GM21717 (cell line): ENCODE measurements at regions not wholly inside any gene's neighbourhood (a gene's known extent, or its start where the extent isn't known, plus 50 kb on each side); places are given as distances from the start of the nearest gene placed in this dataset.

Experiments
- ATAC-seq: cut with Tn5 transposase; IDR thresholded peaks from one replicate; pipeline ENCODE4 v1.9.1; 2021; ENCODE audit warnings: mild to moderate bottlenecking, moderate library complexity; ENCODE audit not compliant: unreplicated experiment

- ATAC-seq: no peak
Measured at GRCh38 chr13:80571346-80572307, 230.7 kb upstream of the SPRY2 start.

- no peak for ATAC-seq
Measured at GRCh38 chr13:80563439-80563838, 222.5 kb upstream of the SPRY2 start.

GRCh38 chr13:80562433-80563156 is 221.7 kb upstream of the SPRY2 start:
- ATAC-seq: no peak

- ATAC-seq: no peak
Measured at GRCh38 chr13:80560609-80561008, 219.7 kb upstream of the SPRY2 start.

GRCh38 chr13:80559944-80560343 is 219.0 kb upstream of the SPRY2 start:
- ATAC-seq: no peak

GRCh38 chr13:80558074-80558473 is 217.1 kb upstream of the SPRY2 start:
- no peak for ATAC-seq

GRCh38 chr13:80555796-80556678 is 215.1 kb upstream of the SPRY2 start:
- no peak for ATAC-seq

- no peak for ATAC-seq
Measured at GRCh38 chr13:80552851-80553440, 212.0 kb upstream of the SPRY2 start.

GRCh38 chr13:80551650-80552497 is 210.9 kb upstream of the SPRY2 start:
- no peak for ATAC-seq

GRCh38 chr13:80550971-80551441 is 210.1 kb upstream of the SPRY2 start:
- no peak for ATAC-seq

- no peak for ATAC-seq
Measured at GRCh38 chr13:80548915-80549314, 208.0 kb upstream of the SPRY2 start.

- no peak for ATAC-seq
Measured at GRCh38 chr13:80547885-80548825, 207.2 kb upstream of the SPRY2 start.

GRCh38 chr13:80547341-80547740 is 206.4 kb upstream of the SPRY2 start:
- no peak for ATAC-seq

- ATAC-seq: no peak
Measured at GRCh38 chr13:80533175-80533574, 192.2 kb upstream of the SPRY2 start.

GRCh38 chr13:80530902-80531301 is 190.0 kb upstream of the SPRY2 start:
- no peak for ATAC-seq

- no peak for ATAC-seq
Measured at GRCh38 chr13:80530191-80530590, 189.3 kb upstream of the SPRY2 start.

GRCh38 chr13:80529734-80530133 is 188.8 kb upstream of the SPRY2 start:
- no peak for ATAC-seq

- no peak for ATAC-seq
Measured at GRCh38 chr13:80528733-80529132, 187.8 kb upstream of the SPRY2 start.
